Gastroesophageal sphincter (tissue), 3 donors: ENCODE measurements at regions not wholly inside any gene's neighbourhood (a gene's known extent, or its start where the extent isn't known, plus 50 kb on each side); places are given as distances from the start of the nearest gene placed in this dataset.

Source experiments
- POLR2A ChIP-seq, 2 donors: fragments of 450-650 bp; IDR thresholded peaks; one replicate each; pipeline ENCODE4 v1.6.1; 2017; ENCODE audit warnings: antibody characterized with exemption in 2 of 2, mild to moderate bottlenecking in 2 of 2, moderate library complexity in 1 of 2
- TF ChIP-seq, protein P1 (sequence below), 4 experiments: fragments of 200-600 bp in 2 of 4; fragments of 450-650 bp in 2 of 4; sonication (generic) in 1 of 4; IDR thresholded peaks; one replicate each; pipeline ENCODE4 v1.5.1; 2017 to 2019; ENCODE audit warnings: antibody characterized with exemption in 4 of 4, mild to moderate bottlenecking in 2 of 4, moderate library complexity in 2 of 4

- TF ChIP-seq, protein P1, sequence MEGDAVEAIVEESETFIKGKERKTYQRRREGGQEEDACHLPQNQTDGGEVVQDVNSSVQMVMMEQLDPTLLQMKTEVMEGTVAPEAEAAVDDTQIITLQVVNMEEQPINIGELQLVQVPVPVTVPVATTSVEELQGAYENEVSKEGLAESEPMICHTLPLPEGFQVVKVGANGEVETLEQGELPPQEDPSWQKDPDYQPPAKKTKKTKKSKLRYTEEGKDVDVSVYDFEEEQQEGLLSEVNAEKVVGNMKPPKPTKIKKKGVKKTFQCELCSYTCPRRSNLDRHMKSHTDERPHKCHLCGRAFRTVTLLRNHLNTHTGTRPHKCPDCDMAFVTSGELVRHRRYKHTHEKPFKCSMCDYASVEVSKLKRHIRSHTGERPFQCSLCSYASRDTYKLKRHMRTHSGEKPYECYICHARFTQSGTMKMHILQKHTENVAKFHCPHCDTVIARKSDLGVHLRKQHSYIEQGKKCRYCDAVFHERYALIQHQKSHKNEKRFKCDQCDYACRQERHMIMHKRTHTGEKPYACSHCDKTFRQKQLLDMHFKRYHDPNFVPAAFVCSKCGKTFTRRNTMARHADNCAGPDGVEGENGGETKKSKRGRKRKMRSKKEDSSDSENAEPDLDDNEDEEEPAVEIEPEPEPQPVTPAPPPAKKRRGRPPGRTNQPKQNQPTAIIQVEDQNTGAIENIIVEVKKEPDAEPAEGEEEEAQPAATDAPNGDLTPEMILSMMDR (IDR thresholded peaks at IDR 0.05), result no peak
- TF ChIP-seq POLR2A (IDR thresholded peaks at IDR 0.05), result no peak
Measured at GRCh38 chr5:62011089-62011664, 294.8 kb upstream of the KIF2A start.
